GM04504 (cell line): ENCODE measurements at regions not wholly inside any gene's neighbourhood (a gene's known extent, or its start where the extent isn't known, plus 50 kb on each side); places are given as distances from the start of the nearest gene placed in this dataset.
"Not testable (repeated sequence)": the region's sequence is repeated elsewhere in the genome, so short reads cannot be mapped to it uniquely, and the experiment has no call there.

Experiments
- DNase-seq: peaks from one replicate; pipeline ENCODE4 v3.0.0-alpha.2; 2012; ENCODE audit warnings: low read depth

DNA sequence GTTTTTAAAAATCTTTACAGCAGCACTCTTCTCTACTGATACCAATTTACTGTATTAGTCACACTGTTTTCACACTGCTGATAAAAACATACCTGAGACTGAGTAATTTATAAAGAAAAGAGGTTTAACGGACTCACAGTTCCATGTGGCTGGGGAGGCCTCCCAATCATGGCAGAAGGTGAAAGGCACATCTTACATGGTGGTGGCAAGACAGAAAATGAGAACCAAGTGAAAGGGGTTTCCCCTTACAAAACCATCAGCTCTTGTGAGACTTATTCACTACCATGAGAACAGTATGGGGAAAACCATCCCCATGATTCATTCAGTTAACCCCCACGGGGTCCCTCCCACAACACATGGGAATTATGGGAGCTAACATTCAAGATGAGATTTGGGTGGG, 481.9 kb upstream of the TLE4 start:
- DNase-seq, result not testable (repeated sequence)

DNA sequence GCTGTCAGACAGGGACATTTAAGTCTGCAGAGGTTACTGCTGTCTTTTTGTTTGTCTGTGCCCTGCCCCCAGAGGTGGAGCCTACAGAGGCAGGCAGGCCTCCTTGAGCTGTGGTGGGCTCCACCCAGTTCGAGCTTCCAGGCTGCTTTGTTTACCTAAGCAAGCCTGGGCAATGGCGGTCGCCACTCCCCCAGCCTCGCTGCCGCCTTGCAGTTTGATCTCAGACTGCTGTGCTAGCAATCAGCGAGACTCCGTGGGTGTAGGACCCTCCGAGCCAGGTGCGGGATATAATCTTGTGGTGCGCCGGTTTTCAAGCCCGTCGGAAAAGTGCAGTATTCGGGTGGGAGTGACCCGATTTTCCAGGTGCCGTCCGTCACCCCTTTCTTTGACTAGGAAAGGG, 468.5 kb upstream of the TLE4 start:
- DNase-seq, result not testable (repeated sequence)

DNA sequence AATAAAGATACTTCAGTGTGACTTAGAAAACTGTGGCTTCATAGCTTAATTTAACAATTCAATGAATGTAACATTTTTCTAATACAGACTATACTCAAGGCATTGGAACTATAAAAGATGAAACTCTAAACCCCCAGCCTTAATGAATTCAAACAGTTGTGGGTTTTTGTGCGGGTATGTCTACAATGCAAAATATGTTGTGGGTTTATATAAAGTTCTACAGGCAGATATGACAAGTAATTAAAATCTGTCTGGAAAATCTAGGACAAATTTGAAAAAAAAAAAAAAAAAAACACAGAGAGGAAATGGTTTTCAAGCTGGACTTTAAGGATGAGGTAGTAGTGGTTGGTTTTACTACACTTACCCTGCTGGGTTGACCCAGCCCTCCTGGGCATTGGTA, 467.5 kb upstream of the TLE4 start:
- DNase-seq, result no peak

DNA sequence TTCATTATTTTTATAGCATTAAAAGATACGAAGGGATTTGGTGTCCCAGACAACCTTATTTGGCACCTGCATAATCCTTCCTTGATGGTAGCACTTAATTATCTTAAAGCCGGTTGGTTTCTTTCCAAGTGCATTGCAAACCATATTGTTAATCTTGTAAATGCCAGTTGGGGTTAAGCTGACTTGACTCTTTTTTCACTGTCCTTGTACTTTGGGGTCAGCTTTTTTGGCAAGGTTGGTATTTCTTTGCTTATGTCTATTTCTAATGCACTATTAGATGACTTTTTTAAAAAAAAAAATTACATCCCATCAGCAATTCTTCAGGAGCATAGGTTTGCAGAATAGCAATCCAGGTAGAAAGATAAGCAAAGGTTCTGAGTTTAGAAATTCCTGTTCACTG, 466.8 kb upstream of the TLE4 start:
- DNase-seq, result no peak

DNA sequence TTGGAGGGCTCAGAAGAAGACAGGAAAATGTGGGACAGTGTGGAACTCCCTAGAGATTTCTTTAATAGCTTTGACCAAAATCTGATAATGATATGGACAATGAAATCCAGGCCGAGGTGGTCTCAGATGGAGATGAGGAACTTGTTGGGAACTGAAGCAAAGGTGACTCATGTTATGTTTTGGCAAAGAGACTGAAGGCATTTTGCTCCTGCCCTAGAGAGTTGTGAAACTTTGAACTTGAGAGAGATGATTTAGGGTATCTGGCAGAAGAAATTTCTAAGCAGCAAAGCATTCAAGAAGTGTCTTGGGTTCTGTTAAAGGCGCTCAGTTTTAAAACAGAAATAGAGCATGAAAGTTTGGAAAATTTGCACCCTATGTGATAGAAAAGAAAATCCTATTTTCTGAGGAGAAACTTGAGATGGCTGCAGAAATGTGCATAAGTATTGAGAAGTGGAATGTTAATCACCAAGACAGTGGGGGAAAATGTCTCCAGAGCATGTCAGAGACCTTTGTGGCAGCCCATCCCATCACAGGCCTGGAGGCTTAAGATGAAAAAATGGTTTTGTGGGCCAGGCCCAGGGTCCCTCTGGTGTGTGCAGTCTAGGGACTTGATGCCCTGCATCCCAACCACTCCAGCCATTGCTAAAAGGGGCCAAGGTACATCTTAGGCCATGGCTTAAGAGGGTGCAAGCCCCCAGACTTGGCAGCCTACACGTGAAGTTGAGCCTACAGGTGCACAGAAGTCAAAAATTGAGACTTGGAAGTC, 463.7 kb upstream of the TLE4 start:
- DNase-seq, result no peak

DNA sequence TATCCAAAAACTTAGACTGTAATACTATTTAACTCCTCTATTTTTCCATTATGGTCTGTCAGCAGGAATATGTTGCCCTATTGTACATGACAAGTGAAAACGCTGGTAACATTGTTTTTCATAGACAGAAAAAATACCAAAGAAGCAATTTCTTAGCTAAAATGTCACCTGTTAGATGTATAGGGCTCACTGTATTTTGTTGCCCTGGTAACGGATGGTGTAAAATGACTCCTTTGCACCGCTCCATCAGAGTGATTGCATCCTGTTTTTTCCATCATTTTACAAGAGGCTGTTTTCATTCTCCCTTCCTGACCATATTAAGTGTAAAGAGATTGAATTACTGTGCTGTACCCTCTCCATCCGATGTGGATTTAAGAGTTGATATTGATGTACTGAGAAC, 460.1 kb upstream of the TLE4 start:
- no peak for DNase-seq

DNA sequence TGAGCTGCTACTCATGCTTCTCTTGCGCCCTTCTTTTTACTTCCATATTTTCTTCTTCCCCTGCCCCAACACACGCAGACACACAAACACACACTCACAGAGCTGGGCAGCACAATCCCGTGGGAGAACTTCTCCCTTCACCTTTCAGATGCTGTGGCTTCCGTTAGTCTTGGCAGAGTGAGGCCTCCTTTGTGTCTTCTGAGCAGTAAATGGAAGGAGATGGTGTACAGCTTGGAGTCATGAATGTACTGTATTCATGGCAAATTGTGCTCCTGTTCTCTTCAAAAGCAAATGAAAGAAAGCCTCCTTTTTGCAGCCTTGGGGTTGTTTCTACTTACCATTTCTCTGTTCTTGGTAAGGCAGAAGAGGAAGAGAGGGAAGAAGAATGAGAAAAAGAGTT, 456.6 kb upstream of the TLE4 start:
- DNase-seq, result no peak

DNA sequence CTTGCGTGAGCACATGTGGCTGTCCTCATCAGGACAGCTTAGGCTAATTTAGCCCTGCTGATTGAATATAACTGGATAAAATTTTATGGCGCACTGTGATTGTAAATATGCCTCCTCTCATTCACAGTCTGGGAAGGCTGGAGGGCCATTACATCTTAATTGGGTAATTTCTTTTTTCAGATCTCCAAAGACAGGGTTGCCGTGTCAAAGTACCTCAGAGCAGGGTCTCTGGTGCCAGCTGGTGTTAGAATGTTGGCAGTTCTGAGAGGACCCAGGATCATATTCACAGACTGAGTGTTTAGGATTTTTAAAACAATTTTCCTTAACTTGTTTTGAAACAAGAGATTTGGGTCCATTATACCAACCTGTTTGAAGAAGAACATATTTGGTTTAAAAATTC, 455.7 kb upstream of the TLE4 start:
- no peak for DNase-seq

DNA sequence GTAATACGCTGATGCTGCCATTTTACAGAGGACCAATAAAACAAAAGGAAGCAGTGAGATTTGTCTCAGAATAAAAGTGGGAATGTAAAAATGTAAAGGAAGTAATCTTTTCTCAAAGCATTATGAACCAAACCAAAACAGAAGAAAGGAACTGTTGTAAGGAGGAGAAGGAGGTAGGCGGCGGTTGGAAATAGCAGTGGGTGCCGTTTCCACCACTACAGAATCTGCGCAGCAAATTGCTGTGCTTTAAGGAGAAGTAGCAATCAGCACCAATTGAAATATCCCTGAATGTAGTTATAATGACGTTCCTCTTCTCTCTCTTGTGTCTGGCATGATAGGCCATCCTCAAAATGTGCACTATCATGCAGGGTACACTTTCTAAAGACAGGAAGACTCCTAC, 455.1 kb upstream of the TLE4 start:
- no peak for DNase-seq

DNA sequence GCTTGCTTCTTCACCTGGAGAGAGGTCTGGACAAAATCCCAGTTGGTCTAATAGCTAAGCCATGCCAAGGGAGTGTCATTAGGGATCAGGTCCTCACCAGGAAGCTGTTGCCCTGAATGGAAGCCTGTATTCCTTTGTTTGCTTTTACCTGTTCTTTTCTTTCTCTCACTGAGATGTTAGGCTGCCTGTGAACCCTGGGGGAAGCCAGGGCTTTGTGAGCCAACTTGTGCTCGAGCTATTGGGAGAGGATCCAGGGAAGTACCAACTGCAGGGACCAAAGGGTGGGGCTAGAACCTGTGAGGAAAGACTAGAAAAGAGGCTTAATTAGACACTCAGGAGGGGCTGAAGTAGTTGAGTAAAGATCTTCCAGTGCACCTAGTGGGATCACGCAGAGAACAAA, 451.2 kb upstream of the TLE4 start:
- DNase-seq, result no peak

DNA sequence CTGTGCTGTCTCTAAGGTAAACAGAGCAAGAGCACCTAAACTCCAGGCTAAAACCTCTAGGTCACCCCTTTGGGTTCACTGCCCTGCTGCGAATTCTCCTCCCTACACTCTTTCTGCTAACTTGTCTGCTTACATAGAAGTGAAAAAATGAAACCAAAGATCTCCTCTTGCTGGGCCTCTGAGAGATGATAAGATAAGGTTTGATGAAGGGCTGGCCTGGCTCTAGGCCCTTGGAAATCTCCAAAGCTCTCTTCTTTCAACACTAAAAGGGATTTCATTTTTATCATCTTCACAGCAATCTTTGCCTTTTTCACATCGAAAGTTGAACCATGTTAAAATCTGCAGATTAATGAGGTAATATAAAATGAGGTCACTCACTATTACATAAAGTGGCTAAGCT, 450.8 kb upstream of the TLE4 start:
- DNase-seq, result no peak

DNA sequence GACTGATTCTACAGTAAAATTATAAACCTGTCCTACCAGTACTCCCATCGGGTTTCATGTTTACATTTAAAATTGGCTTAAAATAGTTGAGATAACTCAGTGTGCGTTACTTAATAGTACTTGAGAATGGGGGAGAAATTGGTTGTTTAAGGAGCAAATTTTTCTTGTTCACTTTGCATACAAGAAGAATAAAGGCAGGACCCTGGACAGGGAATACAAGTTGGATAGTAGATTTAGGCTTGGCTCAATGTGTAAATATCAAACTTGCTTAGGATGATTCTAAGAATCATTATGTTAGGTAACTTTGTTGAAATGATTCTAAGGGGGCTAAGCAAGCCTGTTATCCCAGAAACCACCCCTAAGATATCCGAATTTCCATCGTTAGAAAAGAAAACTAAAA, 448.4 kb upstream of the TLE4 start:
- DNase-seq, result no peak

DNA sequence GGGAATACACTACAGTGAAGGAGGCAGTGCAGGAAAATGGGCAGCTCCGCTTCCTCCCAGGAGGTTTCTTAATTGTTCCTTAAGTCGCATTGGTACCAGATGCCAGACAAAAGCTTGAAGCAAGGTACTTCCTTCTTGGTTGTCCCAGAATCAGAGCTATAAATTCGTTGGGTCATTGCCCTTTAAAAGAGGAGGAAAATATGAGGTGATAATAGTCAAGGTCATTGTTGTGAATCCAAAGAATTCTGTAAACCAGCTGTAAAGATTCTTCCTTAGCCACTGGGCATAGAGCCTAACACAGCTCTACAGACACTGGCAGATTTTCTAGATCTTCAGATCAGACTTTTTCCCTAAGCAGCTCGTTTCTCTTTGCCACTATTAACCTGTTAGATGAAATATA, 444.1 kb upstream of the TLE4 start:
- DNase-seq, result peak; percentile 39

DNA sequence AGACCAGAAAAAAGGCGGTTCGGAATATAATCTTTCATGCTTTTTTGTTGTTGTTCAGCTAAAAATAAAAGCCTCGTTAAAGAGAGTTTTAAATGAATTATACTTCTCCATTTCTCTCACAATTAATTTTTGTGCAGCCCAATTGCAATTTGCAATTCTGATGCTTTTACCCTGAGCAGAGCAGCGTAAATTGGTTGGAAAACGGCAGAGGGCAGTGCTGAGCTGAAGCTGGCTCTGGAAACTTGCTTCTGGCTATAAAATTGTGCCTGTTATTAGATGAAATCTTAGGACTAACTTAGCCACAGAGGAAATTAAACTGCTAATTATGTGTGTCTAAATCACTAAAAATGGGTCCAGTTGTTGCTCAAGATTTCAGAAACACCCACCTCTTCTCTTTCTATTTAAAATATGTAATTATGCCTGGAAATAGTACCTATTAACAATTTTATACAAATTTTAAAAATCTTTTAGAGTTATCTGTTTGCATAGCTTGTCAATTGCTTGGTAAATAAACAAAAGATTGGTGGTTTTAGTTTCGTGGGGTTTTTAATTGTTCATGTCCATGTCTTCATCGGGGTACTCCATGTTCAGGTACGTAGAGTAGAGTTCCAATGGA, 441.8 kb upstream of the TLE4 start:
- DNase-seq, result peak; percentile 50

DNA sequence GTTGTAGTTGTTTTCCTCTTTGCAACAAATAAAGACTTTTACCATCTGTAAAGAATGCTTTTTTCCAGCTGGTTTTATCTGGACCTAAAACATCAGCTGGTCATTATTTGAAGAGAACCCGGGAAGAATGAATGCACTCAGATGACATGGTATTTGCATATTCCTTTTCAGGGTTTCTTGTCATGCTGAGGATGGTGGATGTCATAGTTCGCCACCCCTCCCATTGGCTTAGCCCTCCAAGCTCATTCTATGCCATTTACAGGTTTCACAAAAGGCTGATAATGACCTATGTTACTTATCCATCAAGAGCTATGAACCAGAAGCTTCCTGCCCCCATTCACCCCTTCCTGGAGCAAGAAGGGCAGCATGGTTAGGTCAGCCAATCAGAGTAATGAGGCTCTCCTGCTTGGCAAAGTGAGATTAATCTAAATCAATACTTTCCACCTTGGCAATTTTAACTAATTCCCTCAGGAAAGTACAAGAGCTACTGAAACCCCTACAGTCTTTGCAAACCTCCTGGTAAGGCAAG, 440.5 kb upstream of the TLE4 start:
- no peak for DNase-seq

DNA sequence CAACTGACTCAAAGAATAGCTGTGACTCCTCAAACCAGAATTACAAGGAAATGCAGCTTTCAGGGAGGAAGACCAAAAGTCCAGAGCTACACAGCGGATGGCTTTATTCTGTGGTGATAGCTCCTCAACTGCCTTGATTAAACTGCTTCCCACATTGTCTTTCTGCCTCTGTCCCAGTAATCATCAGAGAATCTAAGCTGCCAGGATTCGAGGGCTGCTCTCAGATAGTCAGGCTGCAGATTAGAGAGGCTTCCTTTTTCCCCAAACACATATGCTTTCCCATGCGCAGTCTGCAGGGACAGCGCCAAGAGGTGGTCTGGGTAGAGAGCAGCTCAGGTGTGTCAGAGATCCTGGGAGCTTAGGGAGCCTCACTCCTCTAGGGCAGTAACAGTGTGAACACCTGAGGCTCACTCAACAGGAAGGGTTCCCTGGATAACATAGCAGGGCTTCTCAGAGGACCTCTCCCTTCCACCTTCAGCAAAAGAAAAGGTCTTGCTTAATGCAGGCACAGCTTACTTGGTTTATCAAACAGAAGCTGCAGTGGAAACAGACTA, 439.9 kb upstream of the TLE4 start:
- DNase-seq, result no peak

DNA sequence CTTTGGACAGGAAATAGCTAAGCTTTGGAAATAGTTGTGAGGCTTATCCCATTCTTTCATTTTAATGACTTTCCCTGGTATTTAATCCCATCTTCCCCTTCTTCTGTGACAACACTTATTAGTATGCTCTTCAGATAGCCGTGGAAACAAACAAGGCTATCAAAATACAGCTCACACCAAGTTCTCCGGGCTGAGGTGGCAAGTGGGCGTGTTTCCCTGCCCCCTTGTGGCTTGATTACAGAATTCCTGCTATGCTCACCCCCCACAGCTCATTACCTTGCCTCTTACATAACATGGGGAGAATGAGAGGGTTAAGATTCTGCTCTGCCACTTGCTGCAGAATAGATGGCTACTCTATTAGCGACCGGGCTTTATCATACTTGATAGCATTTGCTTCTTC, 437.1 kb upstream of the TLE4 start:
- no peak for DNase-seq

DNA sequence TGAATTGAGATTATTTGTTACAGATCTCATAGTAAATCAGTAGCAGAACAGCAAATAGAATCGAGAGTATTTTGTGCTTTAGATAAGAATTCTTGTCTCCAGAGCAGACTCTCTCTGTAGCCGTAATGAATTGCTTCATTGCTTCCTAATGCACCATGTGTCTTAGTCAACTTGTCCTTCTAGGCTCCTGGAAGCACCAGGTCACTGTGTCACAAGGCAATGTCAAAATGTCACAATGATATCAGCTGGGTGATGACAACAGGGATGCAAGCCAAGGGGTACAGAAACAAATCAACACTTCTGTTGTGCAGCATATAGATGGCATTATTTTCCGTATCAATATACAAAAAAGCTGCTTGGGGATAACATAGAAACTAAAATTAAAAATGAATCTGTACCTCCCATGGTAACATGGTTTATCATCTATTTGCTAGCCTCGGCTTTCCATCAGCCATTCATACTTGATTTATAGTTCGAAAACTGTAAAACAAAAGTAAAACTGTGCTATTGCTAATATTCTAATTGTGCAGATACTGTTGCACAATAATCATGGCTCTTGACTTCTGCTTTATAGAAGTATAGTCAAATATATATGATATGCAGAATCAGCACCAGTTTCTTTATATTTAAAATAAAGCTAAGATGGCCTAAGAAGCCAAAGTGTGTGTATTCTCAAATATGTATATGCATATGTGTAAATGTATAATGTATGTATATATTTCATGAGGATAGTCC, 435.9 kb upstream of the TLE4 start:
- no peak for DNase-seq

DNA sequence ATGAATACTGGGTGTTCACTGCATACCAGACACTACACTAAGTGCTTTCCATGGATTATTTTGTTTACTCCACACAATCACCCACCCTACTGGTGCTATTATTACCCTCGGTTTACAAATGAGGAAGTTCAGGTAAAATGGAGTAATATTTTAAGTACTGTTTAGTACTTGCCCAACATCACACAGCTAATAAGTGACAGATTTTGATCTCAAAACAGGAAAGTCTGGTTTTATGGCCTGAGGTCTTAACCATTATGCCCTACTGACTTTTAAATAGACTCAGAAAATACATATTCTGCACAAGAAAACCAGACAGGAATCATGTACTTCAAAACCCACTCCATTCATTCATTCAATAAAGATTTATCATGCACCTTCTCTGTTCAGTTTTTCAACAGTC, 431.0 kb upstream of the TLE4 start:
- DNase-seq, result no peak

DNA sequence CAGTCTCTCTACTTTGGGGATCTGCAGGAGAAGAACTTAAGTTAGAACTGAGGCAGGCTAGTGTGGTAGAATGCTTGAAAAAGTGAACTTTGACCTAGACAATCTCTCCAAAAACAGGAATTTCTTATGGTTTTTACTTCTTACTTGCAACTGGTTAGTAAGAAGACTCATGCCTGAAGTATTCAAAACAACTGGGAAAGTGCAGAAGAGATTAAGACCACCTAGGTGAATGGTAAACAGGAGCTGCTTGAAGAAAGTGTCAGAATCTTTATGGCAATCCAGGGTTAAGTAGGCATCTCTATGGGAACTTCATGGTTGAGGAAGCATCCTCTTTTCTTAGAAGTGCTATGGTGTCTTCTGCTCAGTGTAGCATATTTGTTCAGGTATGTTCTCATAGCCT, 428.6 kb upstream of the TLE4 start:
- no peak for DNase-seq

DNA sequence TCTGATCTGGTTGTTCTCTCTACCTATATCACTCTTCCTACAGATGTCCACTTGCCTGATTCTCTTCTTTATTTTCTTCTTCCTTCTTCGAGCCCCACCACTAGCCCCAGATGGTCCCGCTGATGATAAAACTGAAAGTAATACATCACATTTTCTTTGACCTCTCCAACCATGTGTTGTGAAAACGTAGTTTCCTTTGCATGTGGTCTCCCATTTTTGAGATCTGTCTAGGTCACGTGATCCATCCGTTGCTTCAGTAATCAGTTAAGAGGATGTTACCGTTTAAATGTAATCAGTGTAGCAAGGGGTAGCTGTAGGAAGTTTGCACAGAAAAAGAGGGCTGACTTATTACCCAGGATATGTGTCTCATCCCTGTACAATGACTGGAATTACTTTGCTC, 426.3 kb upstream of the TLE4 start:
- no peak for DNase-seq

DNA sequence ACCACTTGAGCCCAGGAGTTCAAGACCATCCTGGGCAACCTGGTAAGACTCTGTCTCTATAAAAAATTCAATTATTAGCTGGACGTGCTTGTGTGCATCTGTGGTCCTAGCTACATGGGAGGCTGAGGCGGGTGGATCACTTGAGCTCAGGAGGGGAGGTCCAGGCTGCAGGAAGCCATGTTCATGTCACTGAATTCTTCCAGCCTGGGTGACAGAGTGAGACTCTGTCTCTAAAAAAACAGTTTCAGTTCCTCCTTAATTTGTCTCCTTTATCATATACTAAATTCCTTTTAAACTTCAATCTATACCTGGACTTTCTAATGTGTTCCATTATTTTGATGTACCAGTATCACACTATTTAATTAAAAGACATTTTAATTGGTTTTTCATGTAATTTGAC, 422.2 kb upstream of the TLE4 start:
- no peak for DNase-seq

DNA sequence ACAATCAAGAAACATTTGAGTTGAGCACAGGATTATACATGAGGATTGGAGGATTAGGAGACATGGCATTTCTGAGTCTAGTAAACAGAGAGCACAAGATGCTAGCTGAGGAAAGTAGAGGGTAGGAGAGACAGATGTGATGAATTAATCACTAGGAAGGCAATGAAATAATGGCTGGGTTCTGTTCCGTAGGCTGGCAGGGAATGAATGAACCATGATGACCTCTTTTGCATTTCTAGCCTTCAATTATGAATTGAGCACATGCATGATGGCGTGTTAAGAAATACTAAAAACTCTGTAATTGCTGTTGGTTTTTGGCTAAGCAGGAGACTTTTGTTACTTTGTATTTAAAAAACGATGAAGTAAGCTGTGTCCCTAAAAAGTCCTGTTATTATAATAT, 420.0 kb upstream of the TLE4 start:
- DNase-seq, result no peak
